ELR (cell line): ENCODE measurements at regions not wholly inside any gene's neighbourhood (a gene's known extent, or its start where the extent isn't known, plus 50 kb on each side); places are given as distances from the start of the nearest gene placed in this dataset.
"Not testable (repeated sequence)": the region's sequence is repeated elsewhere in the genome, so short reads cannot be mapped to it uniquely, and the experiment has no call there.

ENCODE experiments used
- DNase-seq: peaks from one replicate; pipeline ENCODE4 v3.0.0-alpha.2; 2015; ENCODE audit warnings: low read depth

DNA sequence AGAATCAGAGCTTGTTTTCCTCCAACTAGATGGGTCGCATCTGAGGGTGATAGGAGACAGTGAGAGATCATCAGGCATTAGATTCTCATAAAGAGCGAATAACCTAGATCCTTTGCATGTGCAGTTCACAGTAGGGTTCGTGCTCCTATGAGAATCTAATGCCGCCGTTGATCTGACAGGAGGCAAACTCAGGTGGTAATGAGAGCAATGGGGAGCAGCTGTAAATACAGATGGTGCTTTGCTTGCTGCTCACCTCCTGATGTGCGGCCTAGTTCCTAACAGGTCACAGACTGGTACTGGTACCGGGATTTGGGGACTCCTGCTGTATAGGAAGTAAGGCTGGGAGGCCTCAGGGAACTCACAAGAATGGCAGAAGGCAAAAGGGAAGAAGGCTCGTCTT lies 276.5 kb downstream of the FAT4 start:
- no peak for DNase-seq

DNA sequence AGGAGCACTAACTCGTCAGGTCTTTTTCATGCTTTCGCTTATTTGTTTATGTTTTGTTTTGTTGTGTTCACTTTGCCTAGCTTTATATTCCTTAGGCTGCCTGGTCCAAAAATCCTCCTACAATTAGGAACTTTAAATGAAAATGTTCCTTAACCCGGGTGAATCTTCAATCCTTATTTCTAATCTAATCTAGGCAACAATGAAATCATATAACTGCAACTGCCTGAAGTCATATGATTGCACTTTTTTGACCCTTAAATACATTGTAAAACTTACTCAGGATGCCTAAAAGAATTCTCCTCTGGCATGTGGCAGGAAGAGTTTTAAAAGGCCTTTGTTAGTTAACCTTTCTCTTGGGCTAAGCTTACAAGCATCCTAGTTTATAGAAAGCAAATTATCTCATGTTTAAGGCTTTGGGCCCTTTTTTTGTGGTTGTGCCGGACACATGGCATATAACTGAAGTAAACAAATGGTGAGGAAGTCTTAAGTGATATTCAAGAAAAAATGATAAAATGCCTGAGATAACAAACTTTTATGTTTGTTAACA lies 279.4 kb downstream of the FAT4 start:
- no peak for DNase-seq

- not testable (repeated sequence) for DNase-seq
These were observed 291.2 kb downstream of the FAT4 start for GRCh38 chr4:125605926-125606325.

DNA sequence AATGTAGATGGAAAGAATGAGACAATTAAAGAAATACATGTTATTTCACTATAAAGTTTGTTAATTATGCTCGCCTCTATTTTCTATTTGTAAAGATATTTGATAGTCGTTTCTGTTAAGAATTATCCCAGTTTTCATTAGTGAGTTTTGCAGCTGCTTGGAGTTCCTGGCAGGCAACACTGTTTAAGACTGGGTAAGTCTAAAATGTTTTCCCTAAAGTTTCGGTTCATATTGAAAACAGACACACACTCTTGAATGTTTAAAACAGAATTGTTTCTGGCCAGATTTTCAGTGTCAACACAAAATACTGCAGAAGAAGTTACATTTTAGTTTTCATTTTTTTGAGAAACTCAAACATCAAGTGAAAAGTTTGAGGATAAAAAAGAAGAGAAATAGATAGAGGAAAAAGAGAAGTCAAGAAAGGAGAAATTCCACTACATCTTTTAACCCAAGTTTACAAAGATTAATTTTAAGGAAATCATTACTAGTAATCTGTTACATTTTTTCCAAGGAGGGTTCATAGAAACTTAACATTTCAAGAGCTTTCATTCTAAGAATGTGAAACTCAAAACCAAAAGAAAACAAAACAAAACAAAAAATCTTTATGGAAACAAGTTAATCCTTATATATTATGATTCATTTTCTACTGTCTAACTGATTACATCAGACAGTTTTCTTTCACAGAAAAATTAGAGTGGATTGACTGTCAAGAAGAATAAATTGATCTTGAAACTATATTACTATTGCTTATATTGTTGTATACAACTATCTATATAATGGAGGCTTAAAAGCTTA lies 305.5 kb downstream of the FAT4 start:
- no peak for DNase-seq

DNA sequence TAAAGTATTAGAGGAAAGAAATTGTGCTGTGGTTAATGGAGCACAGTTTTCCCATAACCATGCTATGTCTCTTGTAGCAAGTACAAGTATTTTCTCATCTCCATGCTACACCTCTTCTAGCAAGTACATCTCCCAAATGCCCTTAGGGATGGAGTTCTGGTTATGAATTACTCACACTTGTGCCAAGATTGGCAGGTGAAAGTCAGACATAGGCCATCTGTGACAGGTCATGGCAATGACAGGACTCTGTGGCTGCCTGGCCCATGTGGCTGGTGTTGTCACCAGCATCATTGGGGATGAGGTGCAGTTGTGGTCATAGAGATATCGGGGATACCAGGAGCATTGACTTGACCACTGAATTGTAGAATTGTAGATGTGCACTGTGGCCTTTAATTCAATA lies 310.2 kb downstream of the FAT4 start:
- DNase-seq, result no peak

DNA sequence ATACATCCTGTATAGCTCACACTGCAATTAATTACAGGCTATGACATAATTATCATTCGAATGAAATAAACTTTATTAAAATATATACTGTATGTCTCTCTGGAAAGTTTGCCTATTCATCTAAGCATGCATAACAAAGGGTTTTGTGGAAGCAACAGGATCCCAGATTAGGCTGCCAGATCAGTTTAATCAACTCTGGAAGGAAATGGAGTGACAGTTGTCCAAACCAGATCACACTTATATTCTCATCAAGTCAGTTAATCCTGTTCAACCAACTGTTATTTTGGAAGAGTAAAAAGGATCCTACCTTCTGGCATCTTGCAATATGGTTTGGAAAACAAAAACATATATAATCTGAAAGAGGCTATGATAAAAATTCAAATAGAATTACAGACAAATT lies 312.2 kb downstream of the FAT4 start:
- DNase-seq, result no peak

- DNase-seq, result no peak
These were observed 324.4 kb downstream of the FAT4 start for GRCh38 chr4:125639182-125639621.

DNA sequence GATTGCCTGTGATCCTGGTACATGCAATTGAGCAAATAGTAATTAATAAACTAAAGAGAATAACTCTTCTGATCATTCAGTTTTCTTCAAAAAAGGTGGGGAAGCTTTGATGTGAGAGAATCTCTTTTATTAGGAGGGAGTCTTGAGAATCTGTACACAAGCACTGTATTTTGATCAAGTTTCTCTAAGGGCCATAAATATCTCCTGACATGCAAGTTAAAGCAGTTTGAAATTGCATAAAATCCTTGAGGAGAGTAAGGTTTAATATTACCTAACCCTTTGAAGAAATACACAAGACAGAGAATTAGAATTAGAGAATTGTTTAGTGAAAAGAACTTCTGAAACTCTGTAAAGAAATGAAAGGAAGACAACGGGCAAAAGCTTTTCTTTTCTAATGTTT lies 326.9 kb downstream of the FAT4 start:
- DNase-seq, result no peak

GRCh38 chr4:125642645-125643044 lies 327.9 kb downstream of the FAT4 start:
- no peak for DNase-seq

DNA sequence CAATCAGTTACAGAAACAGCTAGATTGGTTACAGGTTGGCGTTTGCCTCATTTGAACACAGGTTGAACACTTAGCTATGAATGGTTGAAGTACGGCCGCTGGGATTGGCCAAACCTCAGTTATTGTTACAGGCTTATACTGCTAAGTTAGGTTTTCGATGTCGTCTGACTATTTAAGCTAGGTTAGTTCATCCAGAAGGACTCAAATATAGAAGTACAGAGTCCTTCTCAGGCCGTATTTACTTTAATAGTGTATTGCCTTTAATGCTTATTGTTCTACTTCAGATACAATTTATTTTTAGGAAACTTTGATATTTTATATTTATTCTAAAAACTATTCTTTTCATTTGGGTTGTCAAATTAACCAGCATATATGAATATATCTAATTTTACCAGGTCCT lies 334.7 kb downstream of the FAT4 start:
- DNase-seq, result no peak

DNA sequence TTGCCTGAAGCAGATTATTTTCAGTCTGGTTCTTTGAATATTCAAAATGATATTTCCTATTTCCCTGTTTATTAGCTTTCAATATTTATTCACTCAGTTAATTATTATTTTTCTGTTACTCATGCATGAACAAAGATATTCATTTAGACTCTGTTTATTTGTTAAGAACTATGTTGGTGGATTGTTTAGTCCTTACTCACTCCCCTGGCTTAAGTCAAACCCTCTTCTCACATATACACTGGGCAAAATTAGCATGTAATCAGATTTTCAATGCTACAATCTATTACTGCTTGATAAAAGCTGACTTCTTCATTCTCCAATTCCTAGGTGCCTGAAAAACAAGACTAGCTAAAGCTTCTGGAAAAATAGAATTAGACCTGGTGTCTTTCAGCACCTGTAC lies 335.8 kb downstream of the FAT4 start:
- DNase-seq, result no peak

GRCh38 chr4:125651707-125652357 lies 337.1 kb downstream of the FAT4 start:
- not testable (repeated sequence) for DNase-seq

- no peak for DNase-seq
These were observed 344.0 kb downstream of the FAT4 start for GRCh38 chr4:125658773-125659172.

- DNase-seq, result no peak
These were observed 349.4 kb downstream of the FAT4 start for GRCh38 chr4:125663896-125664767.

DNA sequence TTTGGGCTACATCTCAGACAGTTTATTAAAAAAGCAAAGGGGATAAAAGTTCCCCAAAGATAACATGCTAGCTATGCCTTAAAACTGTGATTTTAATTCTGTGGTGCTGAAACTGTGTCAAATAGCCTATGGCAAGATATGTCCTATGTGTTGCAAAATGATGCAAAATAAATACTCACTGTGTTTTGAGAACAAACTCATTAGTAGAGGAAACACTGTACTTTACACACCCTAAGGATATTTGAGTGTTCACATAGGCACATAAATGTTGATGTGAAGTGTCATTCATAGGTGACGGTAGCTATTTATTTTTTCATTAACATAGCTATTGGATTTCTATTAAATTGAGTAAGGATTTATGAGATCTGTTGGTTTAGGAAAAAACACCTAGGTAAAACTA lies 351.9 kb downstream of the FAT4 start:
- no peak for DNase-seq

GRCh38 chr4:125676156-125676555 lies 361.4 kb downstream of the FAT4 start:
- no peak for DNase-seq

- DNase-seq, result no peak
These were observed 361.8 kb downstream of the FAT4 start for GRCh38 chr4:125676583-125676982.

- peak; percentile 3 for DNase-seq
These were observed 363.0 kb downstream of the FAT4 start for GRCh38 chr4:125677665-125678307.

GRCh38 chr4:125679989-125680388 lies 365.2 kb downstream of the FAT4 start:
- no peak for DNase-seq

DNA sequence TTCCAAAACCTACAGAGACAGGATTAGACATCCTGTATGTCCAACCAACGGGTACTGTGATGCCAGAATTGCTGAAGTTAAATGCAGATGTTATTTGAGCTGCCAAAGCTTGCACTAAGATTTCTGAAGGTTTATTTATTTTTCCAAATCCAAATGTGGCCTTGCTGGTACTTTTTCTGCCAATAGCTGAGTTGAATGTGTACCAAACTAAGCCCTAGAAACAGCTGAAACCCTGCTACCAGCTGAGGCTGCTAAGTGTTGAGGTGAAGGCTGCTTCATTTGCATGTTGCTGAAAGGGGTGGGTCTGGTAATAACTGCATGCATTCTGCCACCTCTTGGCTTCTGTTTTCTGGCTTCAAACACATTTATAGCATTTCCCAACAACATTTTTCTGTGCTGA lies 366.5 kb downstream of the FAT4 start:
- no peak for DNase-seq

DNA sequence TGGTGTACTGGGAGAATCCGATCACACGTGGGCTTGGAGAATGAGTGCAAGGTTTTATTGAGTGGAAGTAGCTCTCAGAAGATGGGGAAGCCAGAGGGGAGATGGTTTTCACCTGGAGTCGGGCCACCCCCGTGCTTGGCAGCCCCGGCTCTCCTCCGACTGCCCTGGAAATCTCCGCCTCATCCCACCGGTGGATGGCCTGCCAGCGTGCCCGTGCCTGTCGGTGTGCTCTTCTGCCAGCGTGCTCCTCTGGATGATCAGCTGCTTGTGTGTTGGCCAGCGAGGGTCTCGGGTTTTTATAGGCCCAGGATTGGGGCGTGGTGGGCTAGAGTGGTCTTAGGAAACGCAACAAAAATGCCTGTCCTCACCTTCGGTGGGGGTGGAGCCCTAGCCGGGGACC lies 368.0 kb downstream of the FAT4 start:
- DNase-seq, result no peak

- no peak for DNase-seq
These were observed 374.1 kb downstream of the FAT4 start for GRCh38 chr4:125688841-125689240.
